Osteocyte (in vitro differentiated cells): ENCODE measurements at regions not wholly inside any gene's neighbourhood (a gene's known extent, or its start where the extent isn't known, plus 50 kb on each side); places are given as distances from the start of the nearest gene placed in this dataset.

Source experiments
- DNase-seq: peaks from one replicate; pipeline ENCODE4 v3.0.0; 2021; ENCODE audit warnings: mixed read lengths; ENCODE audit not compliant: unreplicated experiment; ENCODE audit errors: extremely low spot score
- H3K27ac Mint-ChIP-seq: one replicate; pipeline ENCODE4 v1.8.0; 2021; ENCODE audit warnings: mild to moderate bottlenecking, mixed read lengths; ENCODE audit not compliant: unreplicated experiment
- H3K27me3 Mint-ChIP-seq: one replicate; pipeline ENCODE4 v1.8.0; 2021; ENCODE audit warnings: mixed read lengths; ENCODE audit not compliant: unreplicated experiment
- H3K36me3 Mint-ChIP-seq: one replicate; pipeline ENCODE4 v1.8.0; 2021; ENCODE audit warnings: mixed read lengths; ENCODE audit not compliant: unreplicated experiment
- H3K4me1 Mint-ChIP-seq: one replicate; pipeline ENCODE4 v1.8.0; 2021; ENCODE audit warnings: mixed read lengths; ENCODE audit not compliant: unreplicated experiment
- H3K4me3 Mint-ChIP-seq: one replicate; pipeline ENCODE4 v1.8.0; 2021; ENCODE audit warnings: mild to moderate bottlenecking, moderate library complexity, mixed read lengths; ENCODE audit not compliant: unreplicated experiment
- H3K9me3 Mint-ChIP-seq: one replicate; pipeline ENCODE4 v1.8.0; 2021; ENCODE audit warnings: mixed read lengths; ENCODE audit not compliant: unreplicated experiment
- TF ChIP-seq, protein P1 (sequence below): fragments of 200-600 bp; sonication (generic); IDR thresholded peaks from 2 replicates; pipeline ENCODE4 v1.5.0; 2021; ENCODE audit warnings: antibody characterized with exemption, mild to moderate bottlenecking, moderate library complexity

DNA sequence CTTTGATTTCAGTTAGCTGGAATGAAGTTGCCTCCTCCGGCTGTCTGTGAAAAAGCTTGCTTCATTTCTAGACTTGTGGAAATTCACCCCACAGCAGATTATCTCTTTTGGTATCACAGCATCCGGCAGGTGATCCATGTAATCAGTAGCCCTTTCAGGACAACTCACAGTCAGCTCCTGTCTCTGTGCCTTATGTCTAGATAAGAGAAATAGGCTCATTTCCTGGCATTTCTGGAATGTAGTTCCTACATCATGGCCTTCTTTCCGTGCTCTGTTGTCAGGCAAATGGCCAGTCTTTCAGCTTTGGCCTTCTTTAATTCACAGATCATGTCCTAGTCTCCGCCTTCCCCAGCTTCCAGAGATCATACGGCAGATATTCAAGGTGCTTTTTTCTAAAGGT is 455.4 kb downstream of the NUP35 start:
- TF ChIP-seq, protein P1, sequence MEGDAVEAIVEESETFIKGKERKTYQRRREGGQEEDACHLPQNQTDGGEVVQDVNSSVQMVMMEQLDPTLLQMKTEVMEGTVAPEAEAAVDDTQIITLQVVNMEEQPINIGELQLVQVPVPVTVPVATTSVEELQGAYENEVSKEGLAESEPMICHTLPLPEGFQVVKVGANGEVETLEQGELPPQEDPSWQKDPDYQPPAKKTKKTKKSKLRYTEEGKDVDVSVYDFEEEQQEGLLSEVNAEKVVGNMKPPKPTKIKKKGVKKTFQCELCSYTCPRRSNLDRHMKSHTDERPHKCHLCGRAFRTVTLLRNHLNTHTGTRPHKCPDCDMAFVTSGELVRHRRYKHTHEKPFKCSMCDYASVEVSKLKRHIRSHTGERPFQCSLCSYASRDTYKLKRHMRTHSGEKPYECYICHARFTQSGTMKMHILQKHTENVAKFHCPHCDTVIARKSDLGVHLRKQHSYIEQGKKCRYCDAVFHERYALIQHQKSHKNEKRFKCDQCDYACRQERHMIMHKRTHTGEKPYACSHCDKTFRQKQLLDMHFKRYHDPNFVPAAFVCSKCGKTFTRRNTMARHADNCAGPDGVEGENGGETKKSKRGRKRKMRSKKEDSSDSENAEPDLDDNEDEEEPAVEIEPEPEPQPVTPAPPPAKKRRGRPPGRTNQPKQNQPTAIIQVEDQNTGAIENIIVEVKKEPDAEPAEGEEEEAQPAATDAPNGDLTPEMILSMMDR, result no peak
- H3K36me3 Mint-ChIP-seq, result no peaks in the 10 kb centered on the region
- no peaks in the 10 kb centered on the region for H3K4me1 Mint-ChIP-seq
- no peak overlapping the region for H3K27ac Mint-ChIP-seq
- no peak overlapping the region for H3K4me3 Mint-ChIP-seq
- H3K27me3 Mint-ChIP-seq, result peaks cover 6% of the 10 kb centered on the region
- peaks cover 3% of the 10 kb centered on the region for H3K9me3 Mint-ChIP-seq
- no peak for DNase-seq

DNA sequence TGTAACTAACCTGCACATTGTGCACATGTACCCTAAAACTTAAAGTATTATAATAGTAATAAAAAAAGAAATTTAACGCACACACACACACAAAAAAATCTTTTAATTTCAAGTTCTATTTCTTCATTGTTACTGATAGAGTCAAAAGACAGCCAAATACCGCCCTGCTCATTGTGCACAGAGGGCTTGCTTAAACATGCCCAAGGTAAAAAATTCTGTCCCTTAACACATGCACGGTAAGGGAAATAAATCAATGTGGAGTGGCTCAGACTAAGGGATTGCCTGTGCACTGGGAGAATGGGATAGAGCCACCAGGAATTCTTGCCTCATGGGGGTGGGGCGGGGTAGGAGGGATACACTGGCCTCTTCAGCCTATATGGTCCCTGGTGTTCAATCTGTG is 468.0 kb downstream of the NUP35 start:
- TF ChIP-seq, protein P1, result no peak
- Mint-ChIP-seq H3K4me1 (no peaks in the 10 kb centered on the region), H3K36me3 (no peaks in the 10 kb centered on the region), H3K9me3 (peaks cover 5% of the 10 kb centered on the region), H3K27ac (no peak overlapping the region), H3K27me3 (peaks cover 2% of the 10 kb centered on the region), H3K4me3 (no peak overlapping the region)
- no peak for DNase-seq

DNA sequence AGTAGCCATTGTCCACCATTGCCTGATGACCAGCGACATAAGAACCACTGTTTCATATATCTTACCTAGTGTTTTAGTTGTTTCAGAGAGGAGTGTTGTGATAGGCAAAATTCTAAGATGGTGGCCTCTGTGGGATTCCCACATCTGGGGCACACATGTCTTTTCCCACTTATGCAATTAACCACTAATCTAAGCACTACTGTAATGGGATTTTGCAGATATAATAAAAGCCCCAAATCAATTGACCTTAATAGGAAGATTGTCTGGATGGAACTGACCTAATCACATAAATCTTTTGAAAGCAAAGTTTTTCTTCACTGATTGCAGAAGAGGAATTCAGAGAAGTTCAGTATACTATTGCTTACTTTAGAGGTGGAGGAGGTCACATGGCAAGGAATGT is 469.9 kb downstream of the NUP35 start:
- Mint-ChIP-seq H3K27me3 (peaks cover 2% of the 10 kb centered on the region), H3K4me1 (no peaks in the 10 kb centered on the region), H3K4me3 (no peak overlapping the region), H3K27ac (no peak overlapping the region), H3K9me3 (peaks cover 3% of the 10 kb centered on the region), H3K36me3 (no peaks in the 10 kb centered on the region)
- TF ChIP-seq, protein P1, result no peak
- DNase-seq, result no peak

DNA sequence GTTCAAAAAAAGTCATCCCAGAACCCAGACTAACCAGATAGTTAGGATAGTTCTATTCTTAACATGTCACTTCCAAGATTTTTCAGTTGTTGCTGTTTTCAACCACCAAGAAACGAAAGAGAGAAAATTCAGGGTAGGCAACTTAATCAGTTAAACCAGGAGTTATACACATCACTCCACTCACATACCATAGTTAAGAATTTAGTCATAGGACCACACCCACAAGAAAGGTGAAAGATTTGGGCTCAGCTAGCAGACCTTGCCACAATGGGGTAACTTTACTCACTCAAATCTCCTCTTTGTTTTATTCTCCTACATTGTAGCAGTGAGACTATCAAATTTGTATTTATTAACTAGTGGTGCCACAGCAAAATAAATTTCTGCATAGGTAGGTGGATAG is 473.6 kb downstream of the NUP35 start:
- Mint-ChIP-seq H3K9me3 (no peaks in the 10 kb centered on the region), H3K36me3 (no peaks in the 10 kb centered on the region), H3K27ac (no peak overlapping the region), H3K27me3 (peaks cover 2% of the 10 kb centered on the region), H3K4me1 (no peaks in the 10 kb centered on the region), H3K4me3 (no peak overlapping the region)
- no peak for DNase-seq
- TF ChIP-seq, protein P1, result no peak

DNA sequence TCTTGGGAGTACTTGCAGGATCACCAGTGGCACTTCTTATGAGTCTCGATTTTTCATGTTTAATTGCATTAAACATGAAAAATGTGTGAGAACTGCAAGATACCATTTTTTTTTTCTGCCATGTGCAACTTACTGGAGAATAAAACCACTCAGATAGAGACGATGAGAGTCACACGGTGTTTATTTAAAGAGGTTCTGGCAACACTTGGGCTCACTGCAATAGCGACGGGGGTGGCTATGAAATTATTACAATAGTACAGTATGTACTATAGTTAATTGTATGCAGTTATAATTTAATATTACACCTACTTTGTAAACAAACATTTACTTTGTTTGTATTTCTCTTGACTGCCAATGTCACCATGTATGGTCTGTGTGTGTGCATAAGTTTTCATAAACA is 479.8 kb downstream of the NUP35 start:
- TF ChIP-seq, protein P1, result no peak
- no peaks in the 10 kb centered on the region for H3K4me1 Mint-ChIP-seq
- no peak overlapping the region for H3K27ac Mint-ChIP-seq
- H3K36me3 Mint-ChIP-seq, result no peaks in the 10 kb centered on the region
- H3K4me3 Mint-ChIP-seq, result no peak overlapping the region
- no peak for DNase-seq
- no peaks in the 10 kb centered on the region for H3K9me3 Mint-ChIP-seq
- H3K27me3 Mint-ChIP-seq, result peaks cover 4% of the 10 kb centered on the region
